Vagina (tissue), 2 donors: ENCODE measurements at regions not wholly inside any gene's neighbourhood (a gene's known extent, or its start where the extent isn't known, plus 50 kb on each side); places are given as distances from the start of the nearest gene placed in this dataset.

Source experiments
- DNase-seq, 2 donors: peaks; one replicate each; pipeline ENCODE4 v3.0.0-alpha.2; 2017; ENCODE audit errors: extremely low spot score in 2 of 2
- H3K27ac ChIP-seq: fragments of 200-600 bp; sonication (generic); one replicate; pipeline ENCODE4 v1.5.1; 2019
- H3K27me3 ChIP-seq: fragments of 200-600 bp; sonication (generic); one replicate; pipeline ENCODE4 v1.5.1; 2019
- H3K36me3 ChIP-seq, 2 donors: fragments of 200-600 bp; sonication (generic); one replicate each; pipeline ENCODE4 v1.5.1; 2017 to 2019
- H3K4me1 ChIP-seq: fragments of 200-600 bp; sonication (generic); one replicate; pipeline ENCODE4 v1.5.1; 2019
- H3K4me3 ChIP-seq, 2 donors: fragments of 200-600 bp; sonication (generic); 1 replicate in 1 of 2; 2 replicates in 1 of 2; pipeline ENCODE4 v1.5.1; 2016 to 2019
- H3K9me3 ChIP-seq: fragments of 200-600 bp; sonication (generic); one replicate; pipeline ENCODE4 v1.5.1; 2019
- POLR2A ChIP-seq, 2 donors: fragments of 450-650 bp; IDR thresholded peaks; one replicate each; pipeline ENCODE4 v1.6.1; 2017; ENCODE audit warnings: antibody characterized with exemption in 2 of 2, mild to moderate bottlenecking in 2 of 2, moderate library complexity in 2 of 2
- POLR2AphosphoS5 ChIP-seq, 2 donors: sonication (generic); formaldehyde crosslinking; IDR thresholded peaks; one replicate each; pipeline ENCODE4 v1.9.0; 2017; ENCODE audit warnings: antibody characterized with exemption in 2 of 2, mild to moderate bottlenecking in 2 of 2, low read depth in 1 of 2; ENCODE audit not compliant: insufficient read depth in 1 of 2
- intact Hi-C: fragments of 100-400 bp; cut with DNase I; formaldehyde crosslinking; loops from one replicate; pipeline ENCODE4 v1.15.1; 2023
- TF ChIP-seq, protein P1 (sequence below), 3 experiments: fragments of 450-650 bp in 2 of 3; fragments of 200-600 bp in 1 of 3; sonication (generic) in 1 of 3; IDR thresholded peaks; one replicate each; pipeline ENCODE4 v1.5.1; 2017 to 2019; ENCODE audit warnings: antibody characterized with exemption in 3 of 3, mild to moderate bottlenecking in 2 of 3, moderate library complexity in 2 of 3

DNA sequence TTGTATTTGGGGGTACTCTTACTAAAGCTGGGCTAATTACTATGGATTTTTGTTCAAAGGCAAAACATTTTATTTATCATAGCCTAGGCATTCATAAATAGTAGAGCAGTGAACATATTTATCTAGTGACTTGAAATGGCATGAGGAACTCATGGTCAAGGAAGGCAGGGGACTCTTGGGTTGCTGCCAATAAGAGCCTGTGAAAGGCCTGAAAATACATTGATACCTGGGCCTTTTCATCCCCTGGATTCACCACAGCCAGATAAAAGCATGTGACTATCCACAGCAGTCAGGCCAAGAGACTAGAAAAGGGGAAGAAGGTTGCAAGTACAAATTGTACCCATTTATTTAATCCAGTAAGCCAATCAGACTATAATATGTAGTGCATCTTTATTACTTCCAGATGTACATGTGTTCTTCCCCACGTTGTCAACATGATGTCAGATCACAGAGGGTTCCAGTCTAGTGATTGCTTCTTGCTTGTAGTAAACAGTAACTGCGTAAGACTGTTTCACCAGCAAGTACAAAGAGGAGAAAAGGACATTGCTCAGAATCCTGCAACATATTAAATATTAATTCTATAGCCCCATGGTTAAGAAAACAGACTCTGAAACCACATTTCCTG, 409.7 kb downstream of the NOVA1 start:
- no peaks in the 10 kb centered on the region for H3K36me3 ChIP-seq
- H3K9me3 ChIP-seq, result no peaks in the 10 kb centered on the region
- intact Hi-C loops, result no loop called here
- H3K27me3 ChIP-seq, result no peaks in the 10 kb centered on the region
- H3K27ac ChIP-seq, result no peak overlapping the region
- H3K4me3 ChIP-seq, result no peak overlapping the region
- peaks cover 6% of the 10 kb centered on the region for H3K4me1 ChIP-seq
- TF ChIP-seq POLR2AphosphoS5 (IDR thresholded peaks at IDR 0.05; ENCODE audit: insufficient read depth in 1 of 2, low read depth in 1 of 2) (peak in 1 of 2 donors; percentile 39), POLR2A (IDR thresholded peaks at IDR 0.05) (no peak)
- TF ChIP-seq, protein P1, sequence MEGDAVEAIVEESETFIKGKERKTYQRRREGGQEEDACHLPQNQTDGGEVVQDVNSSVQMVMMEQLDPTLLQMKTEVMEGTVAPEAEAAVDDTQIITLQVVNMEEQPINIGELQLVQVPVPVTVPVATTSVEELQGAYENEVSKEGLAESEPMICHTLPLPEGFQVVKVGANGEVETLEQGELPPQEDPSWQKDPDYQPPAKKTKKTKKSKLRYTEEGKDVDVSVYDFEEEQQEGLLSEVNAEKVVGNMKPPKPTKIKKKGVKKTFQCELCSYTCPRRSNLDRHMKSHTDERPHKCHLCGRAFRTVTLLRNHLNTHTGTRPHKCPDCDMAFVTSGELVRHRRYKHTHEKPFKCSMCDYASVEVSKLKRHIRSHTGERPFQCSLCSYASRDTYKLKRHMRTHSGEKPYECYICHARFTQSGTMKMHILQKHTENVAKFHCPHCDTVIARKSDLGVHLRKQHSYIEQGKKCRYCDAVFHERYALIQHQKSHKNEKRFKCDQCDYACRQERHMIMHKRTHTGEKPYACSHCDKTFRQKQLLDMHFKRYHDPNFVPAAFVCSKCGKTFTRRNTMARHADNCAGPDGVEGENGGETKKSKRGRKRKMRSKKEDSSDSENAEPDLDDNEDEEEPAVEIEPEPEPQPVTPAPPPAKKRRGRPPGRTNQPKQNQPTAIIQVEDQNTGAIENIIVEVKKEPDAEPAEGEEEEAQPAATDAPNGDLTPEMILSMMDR (IDR thresholded peaks at IDR 0.05), result no peak
- DNase-seq, result no peak

GRCh38 chr14:26180221-26180620, 417.6 kb downstream of the NOVA1 start:
- TF ChIP-seq POLR2A (IDR thresholded peaks at IDR 0.05) (no peak), POLR2AphosphoS5 (IDR thresholded peaks at IDR 0.05; ENCODE audit: insufficient read depth in 1 of 2, low read depth in 1 of 2) (no peak)
- TF ChIP-seq, protein P1 (IDR thresholded peaks at IDR 0.05), result no peak
- intact Hi-C loops, result no loop called here

DNA sequence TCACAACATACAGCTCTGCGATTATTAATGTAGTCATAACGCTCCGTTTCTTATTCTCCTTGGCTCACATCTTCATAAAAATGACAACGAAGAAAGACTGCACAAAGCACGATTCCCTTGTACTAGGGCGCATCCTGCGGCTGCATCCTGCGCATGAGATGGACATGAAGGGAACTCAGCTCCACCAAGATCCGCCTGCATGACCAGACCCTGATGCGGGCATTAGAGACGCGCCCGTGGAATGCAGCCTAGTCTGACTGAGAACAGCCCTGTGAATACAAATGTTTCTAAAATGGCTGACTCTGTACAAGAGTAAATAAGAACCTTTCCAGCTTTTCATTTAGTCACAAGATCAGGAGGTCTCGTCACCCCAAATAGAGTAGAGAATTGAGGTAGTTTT, 422.2 kb downstream of the NOVA1 start:
- no peaks in the 10 kb centered on the region for H3K9me3 ChIP-seq
- TF ChIP-seq, protein P1 (IDR thresholded peaks at IDR 0.05), result no peak
- no peak for TF ChIP-seq POLR2AphosphoS5 (IDR thresholded peaks at IDR 0.05; ENCODE audit: insufficient read depth in 1 of 2, low read depth in 1 of 2)
- no peak for TF ChIP-seq POLR2A (IDR thresholded peaks at IDR 0.05)
- no peak for DNase-seq
- H3K4me3 ChIP-seq, result no peak overlapping the region
- H3K27me3 ChIP-seq, result no peaks in the 10 kb centered on the region
- H3K4me1 ChIP-seq, result no peaks in the 10 kb centered on the region
- H3K27ac ChIP-seq, result no peak overlapping the region
- intact Hi-C loops, result loop anchor here (10.0 kb wide), 1 partner anchor 1099 kb away; no protein-coding TSS in a partner anchor
- no peaks in the 10 kb centered on the region for H3K36me3 ChIP-seq

More at GRCh38 chr14:26180221-26180620, 417.6 kb downstream of the NOVA1 start:
- Histone ChIP-seq H3K27me3 (no peaks in the 10 kb centered on the region), H3K9me3 (no peaks in the 10 kb centered on the region), H3K4me3 (no peak overlapping the region), H3K4me1 (no peaks in the 10 kb centered on the region), H3K27ac (no peak overlapping the region), H3K36me3 (no peaks in the 10 kb centered on the region)
- no peak for DNase-seq

GRCh38 chr14:26174395-26174794, 423.4 kb downstream of the NOVA1 start:
- no peaks in the 10 kb centered on the region for H3K27me3 ChIP-seq
- TF ChIP-seq, protein P1 (IDR thresholded peaks at IDR 0.05), result no peak
- TF ChIP-seq POLR2A (IDR thresholded peaks at IDR 0.05) (no peak), POLR2AphosphoS5 (IDR thresholded peaks at IDR 0.05; ENCODE audit: insufficient read depth in 1 of 2, low read depth in 1 of 2) (no peak)
- H3K4me3 ChIP-seq, result no peak overlapping the region
- H3K36me3 ChIP-seq, result no peaks in the 10 kb centered on the region
- no peak for DNase-seq
- no peaks in the 10 kb centered on the region for H3K9me3 ChIP-seq
- no peaks in the 10 kb centered on the region for H3K4me1 ChIP-seq
- H3K27ac ChIP-seq, result no peak overlapping the region
- intact Hi-C loops, result loop anchor here (10.0 kb wide), 1 partner anchor 1100 kb away; no protein-coding TSS in a partner anchor

DNA sequence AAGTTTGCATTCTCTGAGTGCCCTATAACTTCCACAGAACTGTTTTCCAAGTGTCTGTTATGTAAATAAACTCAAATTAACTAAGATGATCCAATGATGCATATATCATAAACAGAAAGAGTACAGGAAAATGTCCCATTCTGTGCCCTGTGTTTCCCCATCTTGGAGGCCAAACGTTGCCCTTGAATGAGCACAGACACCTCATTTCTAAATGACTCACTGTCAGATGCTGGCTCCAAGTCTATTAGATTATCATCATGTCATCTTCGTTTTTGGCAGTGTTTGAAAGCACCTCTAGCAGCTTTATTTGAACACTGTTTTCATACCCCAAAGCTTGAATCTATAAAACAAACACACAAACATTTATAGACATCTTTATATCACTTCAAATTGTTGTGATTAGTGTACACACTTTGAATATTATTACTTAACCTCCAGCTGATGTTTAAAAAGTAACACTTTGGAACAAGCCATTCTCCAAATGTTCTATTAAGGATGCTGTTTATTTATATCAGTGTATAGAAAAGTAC, 424.2 kb downstream of the NOVA1 start:
- intact Hi-C loops, result loop anchor here (10.0 kb wide), 1 partner anchor 1101 kb away; no protein-coding TSS in a partner anchor
- DNase-seq, result no peak
- Histone ChIP-seq H3K27me3 (no peaks in the 10 kb centered on the region), H3K4me1 (no peaks in the 10 kb centered on the region), H3K4me3 (no peak overlapping the region), H3K36me3 (no peaks in the 10 kb centered on the region), H3K9me3 (no peaks in the 10 kb centered on the region), H3K27ac (no peak overlapping the region)
- TF ChIP-seq POLR2A (IDR thresholded peaks at IDR 0.05) (no peak), POLR2AphosphoS5 (IDR thresholded peaks at IDR 0.05; ENCODE audit: insufficient read depth in 1 of 2, low read depth in 1 of 2) (no peak)
- TF ChIP-seq, protein P1 (IDR thresholded peaks at IDR 0.05), result no peak
